ACC112 (cell line): ENCODE measurements at regions not wholly inside any gene's neighbourhood (a gene's known extent, or its start where the extent isn't known, plus 50 kb on each side); places are given as distances from the start of the nearest gene placed in this dataset.
"Not testable (repeated sequence)": the region's sequence is repeated elsewhere in the genome, so short reads cannot be mapped to it uniquely, and the experiment has no call there.

ENCODE experiments used
- H2AFZ ChIP-seq: fragments of 200-600 bp; sonication (generic); one replicate; pipeline ENCODE4 v1.6.0; 2017; ENCODE audit warnings: antibody characterized with exemption, low read length; ENCODE audit not compliant: unreplicated experiment
- H3K27ac ChIP-seq: fragments of 200-600 bp; sonication (generic); 2 replicates; pipeline ENCODE4 v1.5.1; 2014; ENCODE audit warnings: low read depth, mild to moderate bottlenecking, antibody characterized with exemption, low read length, moderate library complexity
- H3K27me3 ChIP-seq: fragments of 200-600 bp; sonication (generic); 2 replicates; pipeline ENCODE4 v1.6.1; 2014; ENCODE audit warnings: mild to moderate bottlenecking, antibody characterized with exemption, low read length, moderate library complexity, mixed read lengths; ENCODE audit not compliant: insufficient read depth
- H3K36me3 ChIP-seq: fragments of 200-600 bp; sonication (generic); 2 replicates; pipeline ENCODE4 v1.6.1; 2016; ENCODE audit warnings: mild to moderate bottlenecking, antibody characterized with exemption, low read length, moderate library complexity, mixed read lengths; ENCODE audit not compliant: insufficient read depth
- H3K4me1 ChIP-seq: fragments of 200-600 bp; sonication (generic); one replicate; pipeline ENCODE4 v1.6.1; 2016; ENCODE audit warnings: low read length, mixed read lengths; ENCODE audit not compliant: insufficient read depth, unreplicated experiment, control insufficient read depth
- H3K4me3 ChIP-seq: fragments of 200-600 bp; sonication (generic); 2 replicates; pipeline ENCODE4 v1.5.1; 2014; ENCODE audit warnings: mild to moderate bottlenecking, low read depth, low read length
- H3K79me2 ChIP-seq: fragments of 200-600 bp; sonication (generic); one replicate; pipeline ENCODE4 v1.6.0; 2016; ENCODE audit warnings: low read length; ENCODE audit not compliant: control insufficient read depth, unreplicated experiment, insufficient read depth

GRCh38 chr5:115691814-115692213 is 66.0 kb upstream of the TMED7 start:
- H3K36me3 ChIP-seq, H3K4me3 ChIP-seq, H3K79me2 ChIP-seq, H2AFZ ChIP-seq, H3K4me1 ChIP-seq, H3K27me3 ChIP-seq, H3K27ac ChIP-seq: not testable (repeated sequence)

DNA sequence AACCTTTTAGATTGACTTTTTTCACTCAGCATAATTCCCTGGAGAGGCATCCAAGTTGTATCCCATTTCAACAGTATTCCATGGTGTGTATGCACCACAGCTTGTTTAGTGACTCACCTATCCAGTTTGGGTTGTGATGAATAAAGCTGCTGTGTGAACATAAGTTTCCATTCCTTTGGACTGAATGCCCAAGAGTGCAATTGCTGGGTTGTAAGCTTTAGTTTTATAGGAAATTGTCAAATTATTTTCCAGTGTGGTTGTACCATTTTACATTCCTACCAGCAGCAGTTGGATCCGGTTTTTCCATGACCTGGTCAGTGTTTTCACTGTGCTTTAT is 60.9 kb upstream of the TMED7 start:
- no peak overlapping the region for H3K27ac ChIP-seq
- H3K79me2 ChIP-seq = no peaks in the 10 kb centered on the region
- no peak overlapping the region for H2AFZ ChIP-seq
- peaks cover 28% of the 10 kb centered on the region for H3K27me3 ChIP-seq
- no peaks in the 10 kb centered on the region for H3K4me1 ChIP-seq
- H3K4me3 ChIP-seq = no peak overlapping the region
- no peaks in the 10 kb centered on the region for H3K36me3 ChIP-seq

- H3K27ac ChIP-seq = no peak overlapping the region
- no peaks in the 10 kb centered on the region for H3K79me2 ChIP-seq
- H3K27me3 ChIP-seq = peaks cover 32% of the 10 kb centered on the region
- H3K4me3 ChIP-seq = no peak overlapping the region
- no peaks in the 10 kb centered on the region for H3K4me1 ChIP-seq
- no peak overlapping the region for H2AFZ ChIP-seq
- H3K36me3 ChIP-seq = no peaks in the 10 kb centered on the region
Observed at GRCh38 chr5:115686051-115686737, 60.4 kb upstream of the TMED7 start.

DNA sequence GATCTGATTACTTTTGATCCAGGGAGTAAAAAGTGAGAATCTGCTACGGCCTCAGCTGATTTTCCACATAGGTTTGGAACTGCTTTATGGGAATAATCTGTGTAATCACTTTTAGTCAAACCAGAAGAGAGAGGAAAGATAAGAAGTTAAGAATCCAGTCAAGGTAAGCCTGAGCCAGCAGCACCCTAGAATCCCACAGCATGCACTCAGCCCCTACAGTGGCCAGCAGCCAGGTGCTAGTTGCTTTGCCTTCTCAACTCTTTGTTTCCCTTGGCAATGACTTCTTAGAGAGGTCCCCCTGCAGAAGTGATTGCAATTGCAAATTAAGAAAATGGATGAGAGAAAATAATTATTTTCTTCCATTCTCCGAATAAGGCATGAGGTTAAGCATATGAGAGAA is 59.7 kb upstream of the TMED7 start:
- H3K4me3 ChIP-seq = no peak overlapping the region
- no peaks in the 10 kb centered on the region for H3K36me3 ChIP-seq
- peaks cover 32% of the 10 kb centered on the region for H3K27me3 ChIP-seq
- no peaks in the 10 kb centered on the region for H3K4me1 ChIP-seq
- H3K79me2 ChIP-seq = no peaks in the 10 kb centered on the region
- H3K27ac ChIP-seq = no peak overlapping the region
- H2AFZ ChIP-seq = no peak overlapping the region

DNA sequence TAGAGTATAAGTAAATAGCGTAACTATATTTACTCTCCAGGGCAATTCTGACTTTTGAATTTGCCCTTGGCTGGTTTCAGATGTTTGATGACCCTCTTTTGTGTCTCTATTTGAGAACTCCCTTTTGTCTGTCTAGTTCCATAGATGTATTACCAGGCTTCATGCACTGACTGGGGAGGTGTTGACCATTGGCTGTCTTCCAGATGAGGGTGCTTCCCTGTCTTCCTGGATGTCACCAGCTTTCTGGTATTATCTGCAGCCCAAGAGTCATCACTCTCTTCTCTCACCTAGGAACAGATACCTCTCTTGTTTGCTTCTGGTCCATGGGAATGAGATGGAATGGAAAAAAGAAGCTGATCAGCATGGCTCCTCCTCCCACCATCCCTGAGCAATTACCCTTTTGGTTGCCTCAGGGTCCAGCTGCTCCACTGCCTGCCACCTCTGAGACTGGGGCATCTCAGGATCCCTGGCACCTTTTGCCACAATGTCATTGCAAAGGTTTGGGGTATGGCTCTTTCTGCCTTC is 58.7 kb upstream of the TMED7 start:
- no peak overlapping the region for H2AFZ ChIP-seq
- no peak overlapping the region for H3K4me3 ChIP-seq
- no peaks in the 10 kb centered on the region for H3K36me3 ChIP-seq
- H3K27me3 ChIP-seq = peaks cover 32% of the 10 kb centered on the region
- H3K4me1 ChIP-seq = no peaks in the 10 kb centered on the region
- no peak overlapping the region for H3K27ac ChIP-seq
- H3K79me2 ChIP-seq = no peaks in the 10 kb centered on the region

GRCh38 chr5:115683081-115683480 is 57.2 kb upstream of the TMED7 start:
- no peaks in the 10 kb centered on the region for H3K4me1 ChIP-seq
- H2AFZ ChIP-seq = no peak overlapping the region
- no peak overlapping the region for H3K4me3 ChIP-seq
- H3K27ac ChIP-seq = no peak overlapping the region
- no peaks in the 10 kb centered on the region for H3K36me3 ChIP-seq
- no peaks in the 10 kb centered on the region for H3K79me2 ChIP-seq
- H3K27me3 ChIP-seq = peaks cover 32% of the 10 kb centered on the region
